Caco-2 (cell line): ENCODE measurements at regions not wholly inside any gene's neighbourhood (a gene's known extent, or its start where the extent isn't known, plus 50 kb on each side); places are given as distances from the start of the nearest gene placed in this dataset.
"Not testable (repeated sequence)": the region's sequence is repeated elsewhere in the genome, so short reads cannot be mapped to it uniquely, and the experiment has no call there.

Experiments
- BruUV-seq: library from RNA; stranded (reverse); fragments of 400-500 nt; replicated peaks from 2 replicates; lab custom pipeline; 2021; lab: Mats Ljungman, UMichigan
- CTCF ChIA-PET: fragments of 300-600 bp; sonication (Branson Sonifier 250); formaldehyde crosslinking; loops from one replicate; lab custom pipeline; 2022; ENCODE audit warnings: antibody characterized with exemption; lab: Charles Lee
- POLR2A ChIA-PET: fragments of 300-600 bp; sonication (Branson Sonifier 250); formaldehyde crosslinking; loops from one replicate; lab custom pipeline; 2022; ENCODE audit warnings: antibody characterized with exemption; lab: Charles Lee
- DNase-seq, 2 experiments: peaks; one replicate each; pipeline versions ENCODE4 v3.0.0 to v3.0.0-alpha.2; 2020 to 2022
- H3K27me3 ChIP-seq: replicated peaks from 2 replicates; pipeline ENCODE4 v1.6.0; 2011; ENCODE audit warnings: low read length; ENCODE audit not compliant: control insufficient read depth, insufficient read depth
- H3K36me3 ChIP-seq: 2 replicates; pipeline ENCODE4 v1.5.1; 2011; ENCODE audit warnings: low read length; ENCODE audit not compliant: control insufficient read depth, insufficient read depth
- H3K4me1 ChIP-seq: fragments of 250-450 bp; sonication (Bioruptor Pico); 2 replicates; pipeline ENCODE4 v1.5.1; 2020; ENCODE audit warnings: mild to moderate bottlenecking
- H3K4me3 ChIP-seq: 2 replicates; pipeline ENCODE4 v1.5.1; 2011; ENCODE audit warnings: low read depth, mild to moderate bottlenecking, control low read depth, low read length
- H3K9me3 ChIP-seq: fragments of 250-450 bp; sonication (Bioruptor Pico); 2 replicates; pipeline ENCODE4 v1.5.1; 2020; ENCODE audit warnings: mild to moderate bottlenecking, moderate library complexity
- H3K27ac Mint-ChIP-seq: one replicate; pipeline ENCODE4 v1.8.0; 2022; ENCODE audit warnings: mixed read lengths; ENCODE audit not compliant: unreplicated experiment
- H3K27me3 Mint-ChIP-seq: one replicate; pipeline ENCODE4 v1.8.0; 2022; ENCODE audit warnings: mixed read lengths; ENCODE audit not compliant: insufficient read depth, unreplicated experiment
- H3K36me3 Mint-ChIP-seq: one replicate; pipeline ENCODE4 v1.8.0; 2022; ENCODE audit warnings: mild to moderate bottlenecking, mixed read lengths; ENCODE audit not compliant: insufficient read depth, unreplicated experiment
- H3K4me1 Mint-ChIP-seq: one replicate; pipeline ENCODE4 v1.8.0; 2022; ENCODE audit warnings: low read depth, mixed read lengths; ENCODE audit not compliant: unreplicated experiment
- H3K4me3 Mint-ChIP-seq: one replicate; pipeline ENCODE4 v1.8.0; 2022; ENCODE audit warnings: mild to moderate bottlenecking, moderate library complexity, mixed read lengths; ENCODE audit not compliant: unreplicated experiment
- H3K9me3 Mint-ChIP-seq: one replicate; pipeline ENCODE4 v1.8.0; 2022; ENCODE audit warnings: mixed read lengths; ENCODE audit not compliant: unreplicated experiment
- intact Hi-C: fragments of 100-400 bp; cut with micrococcal nuclease; formaldehyde crosslinking; loops from one replicate; pipeline ENCODE4 v1.10.0; 2022; ENCODE audit not compliant: unreplicated experiment

- CTCF ChIA-PET, H3K9me3 Mint-ChIP-seq, H3K27me3 ChIP-seq, BruUV-seq, H3K9me3 ChIP-seq, H3K4me1 Mint-ChIP-seq, H3K4me3 ChIP-seq, DNase-seq, H3K36me3 ChIP-seq, intact Hi-C loops, POLR2A ChIA-PET, H3K4me3 Mint-ChIP-seq, H3K27ac Mint-ChIP-seq, H3K36me3 Mint-ChIP-seq, H3K27me3 Mint-ChIP-seq, H3K4me1 ChIP-seq: not testable (repeated sequence)
Measured at GRCh38 chr17:30668360-30669181, 155.9 kb downstream of the CRLF3 start.

- BruUV-seq, result not testable (repeated sequence)
Measured at GRCh38 chr17:30667657-30668359, 156.7 kb downstream of the CRLF3 start.

GRCh38 chr17:30666838-30667656, 157.4 kb downstream of the CRLF3 start:
- H3K36me3 Mint-ChIP-seq, H3K4me1 Mint-ChIP-seq, H3K27ac Mint-ChIP-seq, DNase-seq, BruUV-seq, H3K9me3 ChIP-seq, H3K27me3 ChIP-seq, H3K27me3 Mint-ChIP-seq, H3K4me3 ChIP-seq, CTCF ChIA-PET, H3K36me3 ChIP-seq, POLR2A ChIA-PET, H3K4me1 ChIP-seq, H3K9me3 Mint-ChIP-seq, intact Hi-C loops: not testable (repeated sequence)
- H3K4me3 Mint-ChIP-seq, result peak overlapping the region; percentile 58

More at GRCh38 chr17:30667657-30668359, 156.7 kb downstream of the CRLF3 start:
- H3K4me1 Mint-ChIP-seq, CTCF ChIA-PET, POLR2A ChIA-PET, H3K9me3 ChIP-seq, H3K36me3 Mint-ChIP-seq, H3K4me1 ChIP-seq, H3K27ac Mint-ChIP-seq, H3K36me3 ChIP-seq, H3K27me3 Mint-ChIP-seq, H3K27me3 ChIP-seq, intact Hi-C loops, H3K9me3 Mint-ChIP-seq: not testable (repeated sequence)
- DNase-seq, result peak in 1 of 2 experiments; percentile 68
- peak overlapping the region; percentile 28 for H3K4me3 ChIP-seq
- peak overlapping the region; percentile 58 for H3K4me3 Mint-ChIP-seq

GRCh38 chr17:30663727-30664455, 160.6 kb downstream of the CRLF3 start:
- CTCF ChIA-PET, H3K4me3 Mint-ChIP-seq, BruUV-seq, POLR2A ChIA-PET, H3K4me1 Mint-ChIP-seq, H3K27ac Mint-ChIP-seq, intact Hi-C loops, H3K9me3 ChIP-seq, H3K36me3 Mint-ChIP-seq, H3K27me3 ChIP-seq, H3K4me1 ChIP-seq, H3K36me3 ChIP-seq, H3K27me3 Mint-ChIP-seq, H3K4me3 ChIP-seq, H3K9me3 Mint-ChIP-seq: not testable (repeated sequence)
- peak in 1 of 2 experiments; percentile 30 for DNase-seq

- H3K27ac Mint-ChIP-seq, H3K36me3 ChIP-seq, H3K9me3 ChIP-seq, BruUV-seq, intact Hi-C loops, H3K27me3 Mint-ChIP-seq, H3K4me1 Mint-ChIP-seq, CTCF ChIA-PET, H3K27me3 ChIP-seq, H3K4me3 Mint-ChIP-seq, H3K4me3 ChIP-seq, H3K36me3 Mint-ChIP-seq, H3K4me1 ChIP-seq, DNase-seq, POLR2A ChIA-PET, H3K9me3 Mint-ChIP-seq: not testable (repeated sequence)
Measured at GRCh38 chr17:30657148-30657547, 167.3 kb downstream of the CRLF3 start.

- H3K27me3 ChIP-seq, POLR2A ChIA-PET, H3K27me3 Mint-ChIP-seq, H3K4me3 Mint-ChIP-seq, H3K36me3 Mint-ChIP-seq, H3K4me1 Mint-ChIP-seq, BruUV-seq, H3K27ac Mint-ChIP-seq, H3K4me3 ChIP-seq, intact Hi-C loops, H3K9me3 Mint-ChIP-seq, H3K36me3 ChIP-seq, H3K4me1 ChIP-seq, DNase-seq, H3K9me3 ChIP-seq, CTCF ChIA-PET: not testable (repeated sequence)
Measured at GRCh38 chr17:30653038-30653437, 171.5 kb downstream of the CRLF3 start.
